MG63 (cell line): ENCODE measurements at regions not wholly inside any gene's neighbourhood (a gene's known extent, or its start where the extent isn't known, plus 50 kb on each side); places are given as distances from the start of the nearest gene placed in this dataset.

Experiments used
- DNase-seq: peaks from one replicate; pipeline ENCODE4 v3.0.0-alpha.2; 2020
- H3K27me3 ChIP-seq: fragments of 250-450 bp; sonication (Bioruptor Pico); 2 replicates; pipeline ENCODE4 v1.5.1; 2020; ENCODE audit warnings: mild to moderate bottlenecking, moderate library complexity
- H3K36me3 ChIP-seq: fragments of 250-450 bp; sonication (Bioruptor Pico); 2 replicates; pipeline ENCODE4 v1.5.1; 2020; ENCODE audit warnings: mild to moderate bottlenecking, moderate library complexity
- H3K4me3 ChIP-seq: fragments of 250-450 bp; sonication (Bioruptor Pico); 2 replicates; pipeline ENCODE4 v1.5.1; 2020; ENCODE audit warnings: mild to moderate bottlenecking, moderate library complexity
- H3K9me3 ChIP-seq: fragments of 250-450 bp; sonication (Bioruptor Pico); 2 replicates; pipeline ENCODE4 v1.5.1; 2020; ENCODE audit warnings: mild to moderate bottlenecking, moderate library complexity

DNA sequence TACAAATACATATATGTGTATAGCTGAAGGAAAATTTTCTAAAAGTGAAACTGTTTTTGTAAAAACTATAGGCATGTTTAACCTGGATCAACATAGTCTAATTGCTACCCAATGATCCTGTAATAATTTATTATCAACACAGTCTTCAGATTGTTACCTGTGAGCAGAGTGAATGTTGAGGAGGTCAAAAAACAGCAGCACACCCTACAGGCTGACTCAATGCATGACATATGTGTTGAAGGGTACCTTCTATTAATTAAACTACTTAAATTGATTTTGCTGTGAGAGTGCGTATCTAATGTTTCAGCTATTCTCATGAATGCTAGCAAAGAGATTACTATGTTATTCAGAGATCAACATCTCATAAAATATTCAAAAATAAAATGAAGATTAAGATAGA lies 411.4 kb downstream of the TNS3 start:
- no peak overlapping the region for H3K4me3 ChIP-seq
- DNase-seq, result no peak
- H3K36me3 ChIP-seq, result no peaks in the 10 kb centered on the region
- no peaks in the 10 kb centered on the region for H3K9me3 ChIP-seq
- H3K27me3 ChIP-seq, result no peaks in the 10 kb centered on the region

DNA sequence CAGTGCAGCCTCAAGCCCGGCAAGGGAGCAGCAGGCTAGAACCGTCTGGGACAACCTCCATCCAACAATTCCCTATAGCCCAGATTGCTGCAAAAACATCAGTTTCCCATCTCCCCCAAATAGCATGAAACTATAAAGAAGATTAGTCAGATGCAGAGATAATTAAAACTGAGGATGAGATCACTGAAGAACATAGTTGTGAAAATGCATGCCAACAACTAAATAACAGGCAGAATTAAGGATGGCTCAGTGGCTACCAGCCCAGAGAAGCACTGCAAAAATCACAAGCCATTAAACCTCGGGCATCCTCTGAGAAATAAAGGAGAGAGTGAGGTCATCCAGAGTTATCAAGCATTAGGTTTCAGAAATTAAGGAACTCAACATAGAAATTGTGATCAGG lies 427.1 kb downstream of the TNS3 start:
- peak; percentile 41 for DNase-seq
- Histone ChIP-seq H3K36me3 (no peaks in the 10 kb centered on the region; the same call in 1 of the 2 replicates), H3K9me3 (no peaks in the 10 kb centered on the region), H3K4me3 (peak overlapping the region; percentile 28), H3K27me3 (no peaks in the 10 kb centered on the region)

DNA sequence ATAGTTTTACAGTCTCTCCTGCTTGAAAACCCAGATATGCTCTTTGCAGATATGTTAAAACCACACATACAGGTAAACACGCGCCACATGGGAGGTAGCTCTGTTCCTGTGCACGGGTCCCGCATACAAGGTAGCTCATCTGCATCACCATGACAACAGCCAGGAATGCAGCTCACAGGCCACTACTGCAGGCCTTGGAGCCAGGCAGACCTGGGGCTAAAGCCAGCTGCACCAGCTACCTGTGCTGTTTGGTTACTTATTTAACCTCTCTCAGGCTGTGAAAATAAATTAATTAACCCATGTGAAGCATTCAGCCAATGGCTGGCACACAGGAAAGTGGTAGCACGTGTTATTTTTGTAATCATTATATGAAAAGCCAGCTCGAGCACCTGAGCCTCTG lies 428.3 kb downstream of the TNS3 start:
- Histone ChIP-seq H3K4me3 (no peak overlapping the region), H3K27me3 (no peaks in the 10 kb centered on the region), H3K36me3 (no peaks in the 10 kb centered on the region; the same call in 1 of the 2 replicates), H3K9me3 (no peaks in the 10 kb centered on the region)
- DNase-seq, result no peak

DNA sequence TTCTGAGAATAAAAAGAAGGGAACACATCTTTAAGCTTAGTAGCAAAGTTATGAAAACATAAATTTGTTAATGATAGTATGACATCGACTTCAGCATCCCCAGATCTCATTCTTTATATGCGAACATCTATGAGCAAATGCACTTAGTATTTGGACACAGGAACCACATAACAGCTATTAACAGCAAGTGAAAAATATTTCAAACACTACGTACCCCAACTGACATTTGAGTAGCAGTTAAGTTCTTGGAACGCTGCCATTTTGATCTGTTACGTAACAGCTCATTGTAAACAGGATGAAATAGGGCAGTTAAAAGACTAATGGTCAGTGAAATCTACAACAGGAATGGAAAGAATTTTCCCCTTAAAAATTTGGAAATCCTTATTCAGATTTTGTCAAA lies 428.9 kb downstream of the TNS3 start:
- no peaks in the 10 kb centered on the region for H3K27me3 ChIP-seq
- no peaks in the 10 kb centered on the region for H3K9me3 ChIP-seq
- H3K4me3 ChIP-seq, result no peak overlapping the region
- H3K36me3 ChIP-seq, result no peaks in the 10 kb centered on the region; the same call in 1 of the 2 replicates
- DNase-seq, result peak; percentile 53

DNA sequence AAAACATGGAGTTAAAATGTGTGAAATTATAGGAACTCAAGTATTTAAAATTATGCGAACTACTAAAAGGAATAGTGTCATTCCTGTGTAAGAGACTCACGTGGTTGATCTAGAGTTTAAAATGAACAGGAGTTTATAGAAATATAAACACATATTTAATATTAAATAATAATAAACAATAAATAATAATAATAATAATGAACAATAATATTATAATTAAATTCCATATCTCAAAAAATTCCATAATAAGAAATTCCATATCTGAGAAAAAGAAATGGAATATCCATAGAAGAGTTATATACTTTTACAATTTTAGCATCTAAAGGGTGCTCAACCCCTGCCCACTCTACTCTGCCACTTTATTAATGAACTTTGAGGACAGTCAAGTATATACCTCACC lies 429.6 kb downstream of the TNS3 start:
- no peak overlapping the region for H3K4me3 ChIP-seq
- H3K36me3 ChIP-seq, result no peaks in the 10 kb centered on the region; the same call in 1 of the 2 replicates
- H3K27me3 ChIP-seq, result no peaks in the 10 kb centered on the region
- no peak for DNase-seq
- no peaks in the 10 kb centered on the region for H3K9me3 ChIP-seq

DNA sequence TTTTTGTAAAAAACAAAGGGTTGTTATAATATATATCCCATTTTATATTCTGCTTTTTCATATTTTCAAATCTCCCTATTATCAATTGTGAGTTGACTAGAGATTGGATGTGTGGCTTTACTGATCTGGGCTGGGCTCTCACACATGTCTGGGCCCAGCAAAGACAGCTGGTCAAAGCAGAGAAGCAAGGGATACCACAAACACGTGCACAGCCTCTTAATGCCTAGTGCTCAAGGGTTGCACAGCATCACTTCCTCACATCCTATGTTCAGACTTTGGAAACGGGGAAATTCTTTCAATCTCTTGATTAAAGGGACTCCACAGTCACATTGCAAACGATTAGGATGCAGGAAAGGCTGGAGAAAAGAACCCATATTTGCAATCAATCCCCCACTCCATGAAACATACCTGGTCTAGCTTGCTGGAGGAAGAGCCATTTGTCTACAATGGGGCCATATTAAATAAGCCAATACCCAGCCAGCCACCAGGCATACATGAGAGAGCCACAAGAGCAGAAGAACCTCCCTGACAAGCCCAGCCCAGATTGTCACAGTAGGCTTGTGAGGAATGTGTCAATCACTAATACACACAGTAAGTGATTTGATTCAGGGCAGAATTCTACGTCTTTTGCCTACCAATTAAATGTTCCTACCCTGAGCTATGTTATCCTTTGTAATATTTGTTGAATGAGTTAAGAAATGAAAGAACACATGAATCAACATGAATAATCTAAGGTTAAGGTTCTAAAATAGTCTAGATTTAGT lies 431.2 kb downstream of the TNS3 start:
- no peaks in the 10 kb centered on the region for H3K9me3 ChIP-seq
- H3K36me3 ChIP-seq, result no peaks in the 10 kb centered on the region; the same call in 1 of the 2 replicates
- no peaks in the 10 kb centered on the region for H3K27me3 ChIP-seq
- no peak for DNase-seq
- no peak overlapping the region for H3K4me3 ChIP-seq

DNA sequence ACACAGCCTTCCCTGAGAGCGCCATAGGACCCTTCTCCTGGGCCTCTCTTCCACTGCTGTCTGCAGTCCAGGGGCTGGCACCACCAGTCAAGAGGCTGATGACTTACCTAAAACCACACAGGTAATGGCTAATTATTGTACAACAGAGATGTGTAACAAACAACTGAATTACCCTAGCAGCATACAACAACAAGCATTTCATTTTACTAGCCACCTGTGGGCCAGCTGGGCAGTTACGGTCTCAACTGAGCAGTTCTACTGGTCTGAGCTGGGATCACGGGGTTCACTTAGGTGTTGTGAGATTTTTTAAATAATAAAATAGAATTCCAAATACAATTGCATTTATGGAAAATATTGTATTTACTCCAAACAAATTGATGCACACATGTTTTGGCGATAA lies 431.9 kb downstream of the TNS3 start:
- H3K27me3 ChIP-seq, result no peaks in the 10 kb centered on the region
- no peak for DNase-seq
- H3K9me3 ChIP-seq, result no peaks in the 10 kb centered on the region
- H3K4me3 ChIP-seq, result no peak overlapping the region
- no peaks in the 10 kb centered on the region; the same call in 1 of the 2 replicates for H3K36me3 ChIP-seq

DNA sequence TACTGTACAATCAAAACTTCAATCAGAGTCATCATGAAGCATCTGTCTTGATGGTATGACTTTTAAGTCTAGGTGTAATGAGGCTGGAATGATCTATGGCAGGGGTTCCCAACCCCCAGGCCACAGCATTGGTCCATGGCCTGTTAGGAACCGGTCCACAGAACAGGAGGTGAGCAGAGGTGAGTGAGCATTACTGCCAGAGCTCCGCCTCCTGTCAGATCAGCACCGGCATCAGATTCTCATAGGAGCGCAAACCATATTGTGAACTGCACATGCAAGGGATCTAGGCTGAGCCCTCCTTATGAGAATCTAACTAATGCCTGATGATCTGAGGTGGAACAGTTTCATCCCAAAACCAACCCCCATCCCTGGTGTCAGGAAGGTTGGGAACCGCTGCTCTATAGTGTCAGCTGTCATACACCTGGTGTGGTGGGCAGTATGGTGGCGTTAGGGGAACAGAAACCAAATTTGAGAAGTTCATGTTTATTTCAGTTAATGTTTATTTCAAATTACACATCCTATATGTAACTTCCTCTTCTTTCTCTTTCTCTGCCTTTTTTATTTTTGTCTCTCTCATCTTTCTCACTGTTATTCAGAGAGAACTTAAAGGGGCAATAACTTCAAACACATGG lies 432.6 kb downstream of the TNS3 start:
- no peaks in the 10 kb centered on the region; the same call in 1 of the 2 replicates for H3K36me3 ChIP-seq
- no peaks in the 10 kb centered on the region for H3K9me3 ChIP-seq
- no peaks in the 10 kb centered on the region for H3K27me3 ChIP-seq
- no peak for DNase-seq
- no peak overlapping the region for H3K4me3 ChIP-seq

DNA sequence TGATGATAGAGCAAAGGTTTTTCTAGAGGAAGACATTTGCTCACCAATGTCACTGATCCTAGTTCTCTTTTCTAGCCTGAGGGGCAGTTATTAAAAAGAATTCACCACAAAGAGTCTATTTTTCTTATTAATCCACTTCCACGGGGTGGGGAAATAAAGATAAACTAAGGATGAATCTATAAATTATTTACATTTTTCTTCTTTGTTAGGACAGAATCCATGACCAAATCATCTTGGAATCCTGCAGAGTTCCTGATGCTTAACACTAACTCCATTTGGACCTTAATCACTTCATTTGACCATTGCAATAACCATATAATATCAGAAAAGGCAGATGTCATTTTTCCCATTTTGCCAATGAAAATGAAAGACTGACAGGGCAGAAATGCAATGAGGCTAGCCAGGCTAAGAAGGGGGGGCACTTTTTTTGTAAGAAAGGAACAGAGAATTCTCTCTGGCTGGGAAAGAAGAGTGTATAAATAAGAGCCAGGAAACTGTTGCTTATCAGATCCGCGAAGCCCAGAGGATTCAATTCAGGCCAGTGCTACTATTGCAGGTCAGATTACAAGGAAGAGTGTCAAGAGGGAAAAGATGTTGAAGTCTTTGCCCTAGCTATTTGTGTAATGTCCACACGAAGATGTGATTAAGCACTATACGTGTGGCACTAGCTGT lies 433.2 kb downstream of the TNS3 start:
- Histone ChIP-seq H3K4me3 (no peak overlapping the region), H3K27me3 (no peaks in the 10 kb centered on the region), H3K9me3 (no peaks in the 10 kb centered on the region), H3K36me3 (no peaks in the 10 kb centered on the region; the same call in 1 of the 2 replicates)
- DNase-seq, result no peak

DNA sequence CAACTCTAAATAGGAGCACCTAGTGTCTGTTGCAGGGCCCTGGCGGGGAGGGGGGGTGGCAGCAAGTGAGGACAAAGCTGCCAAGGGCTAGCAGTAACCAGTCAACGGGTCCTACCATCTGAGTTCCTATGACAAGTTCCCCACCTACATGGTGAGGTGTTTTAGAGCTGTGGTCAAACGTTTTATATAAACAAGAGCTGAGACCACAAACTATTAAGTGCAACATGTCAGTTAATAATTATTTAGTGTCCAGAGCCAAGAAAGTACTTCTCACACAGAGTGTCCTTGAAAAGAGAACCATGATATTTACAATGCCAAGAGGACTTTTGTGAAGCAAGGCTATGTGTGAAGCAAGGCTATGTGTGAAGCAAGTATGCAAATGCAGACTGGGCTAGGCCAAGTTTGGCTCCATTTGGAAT lies 434.7 kb downstream of the TNS3 start:
- Histone ChIP-seq H3K4me3 (no peak overlapping the region), H3K9me3 (no peaks in the 10 kb centered on the region), H3K36me3 (no peaks in the 10 kb centered on the region; the same call in 1 of the 2 replicates), H3K27me3 (no peaks in the 10 kb centered on the region)
- no peak for DNase-seq

DNA sequence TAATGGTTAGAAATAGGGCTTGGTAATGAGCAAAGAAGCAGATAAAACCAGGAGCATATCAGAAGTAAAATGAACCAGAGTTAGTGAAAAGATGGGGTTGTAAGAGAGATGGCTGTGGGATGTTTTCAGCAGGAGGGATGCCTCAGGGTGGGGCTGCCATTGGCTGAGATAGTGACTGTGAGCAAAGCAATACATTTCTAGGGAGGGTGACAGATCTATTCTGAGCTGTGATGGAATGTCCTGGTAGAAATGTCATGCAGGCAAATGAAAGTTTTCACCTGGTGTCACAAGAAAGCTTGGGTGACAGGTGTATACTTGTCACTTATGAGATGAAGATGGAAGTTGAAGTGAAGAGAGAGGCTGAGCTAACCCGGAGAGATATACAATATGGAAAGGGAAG lies 435.9 kb downstream of the TNS3 start:
- H3K27me3 ChIP-seq, result no peaks in the 10 kb centered on the region
- no peaks in the 10 kb centered on the region; the same call in 1 of the 2 replicates for H3K36me3 ChIP-seq
- H3K4me3 ChIP-seq, result no peak overlapping the region
- no peak for DNase-seq
- H3K9me3 ChIP-seq, result no peaks in the 10 kb centered on the region

DNA sequence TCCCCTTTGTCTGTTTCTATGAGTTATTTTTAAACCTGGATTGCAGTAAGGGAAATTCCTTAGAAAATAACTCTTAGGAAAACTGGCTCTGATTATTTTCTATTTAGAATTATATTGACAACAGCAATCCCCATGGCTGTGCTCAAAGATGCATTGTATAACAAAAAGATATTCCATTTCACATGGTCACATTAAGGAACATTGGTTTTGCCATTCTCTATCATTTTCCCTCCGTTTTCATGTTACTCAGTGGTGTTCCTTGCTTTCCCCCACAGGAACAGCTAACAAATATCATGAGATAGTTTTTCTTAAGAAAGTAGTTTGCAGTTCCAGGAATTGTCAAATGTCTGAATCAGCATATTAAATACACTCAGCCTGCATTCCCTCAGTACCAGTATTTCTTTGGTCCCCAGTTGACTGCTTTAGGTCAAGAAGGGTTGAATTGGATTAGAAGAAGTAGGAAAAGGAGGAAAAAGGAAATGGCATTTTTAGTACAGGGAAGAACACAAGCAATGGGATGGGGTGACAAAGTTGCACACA lies 436.7 kb downstream of the TNS3 start:
- DNase-seq, result no peak
- Histone ChIP-seq H3K27me3 (no peaks in the 10 kb centered on the region), H3K9me3 (no peaks in the 10 kb centered on the region), H3K4me3 (no peak overlapping the region), H3K36me3 (no peaks in the 10 kb centered on the region)

DNA sequence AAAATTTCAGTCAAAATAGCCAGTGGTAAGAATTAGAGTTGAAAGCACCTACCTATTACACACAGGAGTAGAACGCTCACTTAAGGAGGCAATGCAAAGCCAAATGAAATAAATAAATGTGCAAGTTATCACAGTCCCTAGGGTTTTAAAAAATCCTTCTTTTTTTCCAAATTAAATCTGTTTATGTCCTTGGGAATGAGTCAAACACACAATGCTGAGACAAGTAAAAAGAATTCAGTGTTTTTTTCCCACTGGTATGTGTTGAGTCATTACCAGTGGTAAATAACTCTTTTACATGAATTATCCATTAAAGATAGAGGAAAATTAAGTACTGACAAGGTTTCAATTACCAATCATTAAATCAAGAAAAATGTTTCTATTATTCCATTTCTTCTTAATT lies 438.6 kb downstream of the TNS3 start:
- H3K4me3 ChIP-seq, result no peak overlapping the region
- DNase-seq, result no peak

DNA sequence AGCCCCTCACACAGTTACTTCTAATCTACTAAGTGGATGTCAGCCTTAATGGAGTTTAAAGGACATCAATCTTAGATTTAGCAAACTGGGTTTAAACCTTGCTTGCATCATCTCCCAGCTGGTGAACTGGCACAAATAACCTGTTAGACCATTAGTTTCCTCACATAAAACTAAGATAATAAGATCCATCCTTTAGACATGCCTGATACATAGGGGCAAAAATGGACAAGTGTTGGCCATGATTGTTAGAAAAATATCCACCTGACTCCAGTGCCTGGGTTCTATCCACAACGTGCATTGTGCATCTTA lies 439.1 kb downstream of the TNS3 start:
- Histone ChIP-seq H3K4me3 (no peak overlapping the region), H3K36me3 (no peaks in the 10 kb centered on the region), H3K9me3 (no peaks in the 10 kb centered on the region), H3K27me3 (no peaks in the 10 kb centered on the region)
- DNase-seq, result no peak

More for the DNA sequence above, 438.6 kb downstream of the TNS3 start:
- Histone ChIP-seq H3K9me3 (no peaks in the 10 kb centered on the region), H3K36me3 (no peaks in the 10 kb centered on the region), H3K27me3 (no peaks in the 10 kb centered on the region)

DNA sequence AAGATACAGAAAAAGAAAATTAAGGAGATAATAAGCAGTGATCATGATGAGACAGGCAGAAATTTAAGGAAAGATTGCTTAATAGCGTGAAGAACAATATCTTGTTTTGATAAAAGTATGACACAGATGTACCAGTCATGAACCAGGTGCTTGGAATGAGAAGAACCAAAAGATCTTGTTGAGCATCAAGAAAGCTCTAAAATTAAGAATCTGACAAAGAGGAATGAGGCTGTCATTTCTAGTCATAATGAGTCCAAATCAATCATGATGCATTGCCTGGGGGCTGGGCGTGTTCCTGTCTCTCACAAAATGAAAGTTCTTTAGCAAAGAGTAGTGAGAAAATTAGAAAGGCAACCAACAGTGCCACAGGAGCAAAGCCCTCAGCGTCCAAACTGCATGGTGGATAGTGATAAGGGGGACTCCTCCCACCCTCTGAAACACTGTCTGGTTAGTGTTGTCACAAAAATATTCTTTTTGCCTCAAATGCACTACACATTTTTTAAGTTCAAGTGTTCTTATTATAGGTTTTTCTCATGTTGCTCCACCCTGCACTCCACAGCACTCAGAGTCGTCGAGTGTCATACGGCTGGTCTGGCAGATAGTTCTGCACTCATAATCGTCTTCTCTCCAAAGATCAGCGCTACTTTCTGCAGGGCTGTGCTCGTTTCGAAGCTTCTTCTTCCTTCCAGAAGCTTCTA lies 439.6 kb downstream of the TNS3 start:
- H3K4me3 ChIP-seq, result no peak overlapping the region
- no peaks in the 10 kb centered on the region for H3K9me3 ChIP-seq
- DNase-seq, result no peak
- H3K27me3 ChIP-seq, result no peaks in the 10 kb centered on the region
- no peaks in the 10 kb centered on the region for H3K36me3 ChIP-seq

DNA sequence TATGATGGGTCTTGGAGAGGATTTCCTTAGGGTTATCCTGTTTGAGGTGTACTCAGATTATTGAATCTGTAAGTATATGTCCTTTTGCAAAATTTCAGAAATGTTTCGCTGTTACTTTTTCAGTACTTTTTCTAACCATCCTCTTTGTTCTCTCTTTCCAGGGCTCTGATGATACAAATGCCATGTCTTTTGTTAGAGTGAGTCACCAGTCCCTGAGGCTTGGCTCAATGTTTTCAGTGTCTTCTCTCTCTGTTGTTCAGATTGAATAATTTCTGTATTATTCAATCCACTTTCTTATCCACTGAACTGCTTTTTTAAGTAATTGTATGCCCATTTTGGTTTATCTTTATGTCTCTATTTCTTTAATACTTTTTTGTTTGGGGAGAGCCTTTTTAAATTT lies 449.4 kb downstream of the TNS3 start:
- H3K9me3 ChIP-seq, result no peaks in the 10 kb centered on the region
- no peaks in the 10 kb centered on the region for H3K27me3 ChIP-seq
- DNase-seq, result no peak
- H3K4me3 ChIP-seq, result no peak overlapping the region
- H3K36me3 ChIP-seq, result no peaks in the 10 kb centered on the region

DNA sequence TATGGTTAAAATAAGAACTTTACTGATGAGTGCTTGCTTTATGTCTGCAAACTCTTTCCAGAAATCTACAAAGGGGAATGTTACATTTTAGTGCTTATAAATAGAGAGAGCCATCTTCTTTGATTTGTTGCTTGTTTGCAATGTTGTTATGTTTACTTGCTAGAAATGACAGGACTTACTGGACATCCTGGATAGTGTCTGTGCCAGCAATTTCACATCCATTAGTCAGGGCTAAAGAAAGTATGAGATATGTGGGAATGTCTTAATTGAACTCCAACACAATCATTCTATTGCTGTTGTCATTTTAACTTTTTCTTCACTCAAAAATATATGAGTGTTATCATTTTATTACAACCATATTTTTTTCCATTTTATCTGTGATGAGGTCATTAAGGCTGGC lies 453.2 kb downstream of the TNS3 start:
- Histone ChIP-seq H3K4me3 (no peak overlapping the region), H3K27me3 (no peaks in the 10 kb centered on the region), H3K36me3 (no peaks in the 10 kb centered on the region), H3K9me3 (no peaks in the 10 kb centered on the region)
- DNase-seq, result no peak
